Middle frontal gyrus (tissue), 1 donor: ENCODE measurements at regions not wholly inside any gene's neighbourhood (a gene's known extent, or its start where the extent isn't known, plus 50 kb on each side); places are given as distances from the start of the nearest gene placed in this dataset.

ENCODE experiments used
- DNase-seq: peaks from one replicate; pipeline ENCODE4 v3.0.0-alpha.2; 2015; ENCODE audit warnings: low spot score; ENCODE audit errors: extremely low spot score

DNA sequence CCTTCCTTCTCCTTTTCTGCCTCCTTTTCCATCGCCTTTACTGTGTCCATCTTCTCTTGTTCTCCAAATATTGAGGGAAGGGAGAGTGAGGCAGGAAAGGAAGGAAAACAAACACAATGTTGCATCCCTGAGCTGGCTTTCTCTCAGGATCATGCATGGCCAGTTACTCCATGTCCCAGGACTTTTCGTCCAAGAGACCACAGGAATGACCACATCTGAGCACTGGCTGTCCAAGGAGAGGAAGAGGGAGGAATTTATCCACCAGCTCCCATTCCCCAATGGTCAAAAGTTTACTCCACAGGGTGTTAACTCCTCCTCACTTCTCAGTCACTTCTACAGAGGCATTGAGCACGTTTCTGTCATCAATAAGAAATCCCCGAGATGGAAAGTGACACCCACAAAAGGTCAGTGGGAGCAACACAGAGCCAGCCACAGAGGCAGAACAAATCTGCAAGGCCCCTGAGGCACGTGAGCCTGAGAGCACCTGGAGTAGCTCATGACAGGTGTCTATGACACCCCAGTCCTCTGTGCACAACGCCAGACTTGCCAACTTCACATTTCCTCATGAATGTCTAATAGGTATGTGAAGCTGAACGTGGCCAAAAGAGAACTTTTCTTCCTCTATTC, 177.3 kb upstream of the NUDT4 start:
- DNase-seq: no peak

DNA sequence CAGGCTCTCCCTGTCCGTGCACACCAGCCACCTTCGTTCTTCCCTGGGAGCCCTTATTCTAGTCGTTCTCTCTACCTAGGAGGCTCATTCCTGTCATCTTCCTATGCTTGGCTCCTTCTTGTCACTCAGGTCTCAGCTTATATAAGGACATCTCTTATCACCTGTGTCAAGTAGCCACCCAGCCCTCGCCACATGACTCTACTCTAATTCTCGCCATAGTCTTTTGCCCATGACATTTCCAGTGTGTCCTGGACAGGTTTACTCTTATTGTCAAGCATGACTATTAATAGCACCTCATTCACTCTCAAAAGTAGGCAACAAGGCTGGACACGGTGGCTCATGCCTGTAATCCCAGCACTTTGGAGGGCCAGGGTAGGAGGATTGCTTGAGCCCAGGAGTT, 175.7 kb upstream of the NUDT4 start:
- no peak for DNase-seq

DNA sequence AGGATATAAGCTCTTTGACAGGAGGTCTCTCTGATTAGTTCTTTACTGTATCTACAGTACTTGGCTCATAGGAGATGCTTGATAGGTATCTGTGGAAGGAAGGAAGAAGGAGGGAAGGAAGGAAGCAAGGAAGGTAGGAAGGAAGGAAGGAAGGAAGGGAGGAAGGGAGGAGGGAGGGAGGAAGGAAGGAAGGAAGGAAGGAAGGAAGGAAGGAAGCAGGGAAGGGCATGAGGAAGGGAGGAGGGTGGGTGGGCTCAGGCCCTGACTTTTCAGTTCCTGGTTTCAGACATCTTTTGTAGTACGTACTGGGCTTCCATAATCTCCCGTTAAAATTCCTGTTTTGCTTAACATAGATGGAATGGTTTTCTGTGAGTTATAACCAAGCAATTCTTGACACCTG, 175.0 kb upstream of the NUDT4 start:
- DNase-seq: no peak

DNA sequence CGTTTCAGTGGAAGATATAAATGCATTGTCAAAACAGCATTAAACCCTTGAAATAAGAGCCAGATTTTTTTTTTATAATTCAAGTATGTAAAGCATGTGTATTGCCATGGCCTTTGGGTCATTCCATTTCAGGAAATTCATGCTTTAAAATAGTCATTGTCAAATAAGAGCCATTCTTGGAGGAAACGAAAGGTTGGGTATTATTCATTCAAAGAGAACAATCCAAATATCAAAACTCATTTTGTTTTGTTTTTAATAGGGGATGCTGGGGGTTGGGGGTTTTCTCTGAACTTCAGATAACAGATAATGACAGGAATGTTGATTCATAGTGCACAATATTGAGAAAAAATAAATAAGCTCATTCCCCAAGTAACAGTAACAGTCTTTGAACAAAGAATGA, 174.4 kb upstream of the NUDT4 start:
- DNase-seq: no peak

DNA sequence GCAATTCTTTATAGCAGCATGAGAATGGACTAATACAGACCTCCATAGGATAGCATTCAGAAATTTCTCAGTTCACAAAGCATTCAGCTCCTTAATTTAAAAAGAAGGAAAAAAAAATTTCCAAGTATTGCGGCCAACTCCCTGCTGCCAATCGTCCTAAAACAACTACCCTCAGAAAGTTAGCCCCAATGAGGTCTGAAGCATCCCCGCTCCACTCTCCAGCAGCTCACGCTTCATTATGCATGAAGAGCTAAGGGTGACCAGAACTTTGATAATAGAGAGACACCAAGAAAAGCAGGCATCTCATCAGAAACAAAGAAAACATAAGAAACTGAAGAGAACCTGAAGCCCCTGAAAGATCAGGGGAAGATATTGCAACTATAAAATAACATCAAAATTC, 172.8 kb upstream of the NUDT4 start:
- no peak for DNase-seq

DNA sequence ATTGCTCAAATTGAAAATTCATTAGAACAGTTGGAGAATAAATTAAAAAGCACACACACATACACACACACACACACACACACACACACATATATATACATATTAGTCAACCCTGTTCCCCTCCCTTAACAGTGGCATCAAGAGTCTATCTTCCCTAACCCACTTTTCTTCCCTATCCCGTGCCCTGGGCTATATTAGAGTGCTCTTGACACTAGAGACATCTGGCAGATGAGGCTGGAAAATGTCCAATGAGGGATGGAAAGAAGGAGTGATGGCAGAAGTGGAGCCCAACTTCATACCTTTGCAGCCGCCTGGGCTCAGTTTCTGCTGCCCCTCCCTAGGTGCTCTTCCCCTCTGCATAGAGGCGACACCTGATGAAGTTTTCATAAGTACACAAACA, 172.4 kb upstream of the NUDT4 start:
- no peak for DNase-seq

DNA sequence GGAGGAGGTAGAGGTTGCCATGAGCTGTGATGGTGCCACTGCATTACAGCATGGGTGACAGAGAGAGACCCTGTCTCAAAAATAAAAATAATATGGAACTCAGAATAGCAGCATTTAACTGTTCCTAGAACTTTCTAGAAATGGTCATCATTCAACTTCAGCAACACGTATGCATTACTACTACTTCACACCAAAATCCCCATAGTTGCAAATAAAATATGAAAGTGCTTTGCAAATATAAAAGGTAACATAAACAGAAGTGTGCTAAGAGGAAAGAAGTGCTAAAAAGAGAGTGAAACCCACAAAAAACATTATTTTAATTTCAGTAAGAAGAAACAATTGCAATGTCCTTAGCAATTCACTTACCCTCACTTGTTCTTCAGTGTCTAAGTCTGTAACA, 169.7 kb upstream of the NUDT4 start:
- DNase-seq: no peak

DNA sequence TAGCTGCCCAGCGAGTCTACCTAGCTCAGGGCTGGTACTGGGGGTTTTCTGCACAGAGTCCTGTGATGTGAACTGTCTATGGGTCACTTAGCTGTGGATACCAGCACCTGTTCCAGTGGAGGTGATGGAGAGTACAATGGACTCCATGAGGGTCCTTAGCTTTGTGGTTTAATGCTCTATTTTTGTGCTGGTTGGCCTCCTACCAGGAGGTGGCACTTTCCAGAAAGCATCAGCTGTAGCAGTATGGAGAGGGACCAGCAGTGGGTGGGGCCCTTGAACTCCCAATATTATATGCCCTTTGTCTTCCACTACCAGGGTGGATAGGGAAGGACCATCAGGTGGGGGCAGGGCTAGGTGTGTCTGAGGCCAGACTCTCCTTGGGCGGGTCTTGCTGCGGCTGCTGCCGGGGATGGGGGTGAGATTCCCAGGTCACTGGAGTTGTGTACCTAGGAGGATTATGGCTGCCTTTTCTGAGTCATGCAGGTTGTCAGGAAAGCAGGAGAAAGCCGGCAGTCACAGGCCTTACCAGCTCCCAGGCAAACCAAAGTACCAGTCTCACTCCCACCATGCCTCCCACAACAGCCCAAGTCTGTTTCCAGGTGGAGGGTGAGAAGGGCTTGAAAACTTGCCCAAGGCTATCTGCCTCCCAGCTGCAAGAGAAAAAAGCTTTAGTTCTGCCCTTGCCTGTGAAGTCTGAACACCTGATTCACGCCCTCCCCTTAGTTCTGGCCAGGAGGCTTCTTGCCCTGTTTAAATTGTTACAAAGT, 163.0 kb upstream of the NUDT4 start:
- DNase-seq: no peak

DNA sequence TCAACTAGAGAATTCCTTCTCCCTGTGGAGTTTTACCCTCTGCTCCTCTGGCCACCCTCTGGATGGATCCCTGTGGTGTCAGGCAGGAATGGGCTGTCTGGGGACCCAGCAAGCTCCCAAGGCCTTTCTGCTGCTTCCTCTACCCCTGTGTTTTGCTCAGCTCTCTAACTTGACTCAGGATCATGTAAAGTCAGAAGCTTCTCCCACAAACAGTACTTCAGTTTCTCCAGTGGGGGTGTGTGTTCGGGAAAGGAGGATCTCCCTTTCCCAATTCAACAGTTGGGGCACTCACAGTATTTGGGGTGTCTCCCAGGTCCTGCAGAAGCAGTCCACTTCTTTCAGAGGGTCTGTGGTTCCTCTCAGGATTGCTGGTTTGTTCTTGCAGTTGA, 162.4 kb upstream of the NUDT4 start:
- DNase-seq: no peak

DNA sequence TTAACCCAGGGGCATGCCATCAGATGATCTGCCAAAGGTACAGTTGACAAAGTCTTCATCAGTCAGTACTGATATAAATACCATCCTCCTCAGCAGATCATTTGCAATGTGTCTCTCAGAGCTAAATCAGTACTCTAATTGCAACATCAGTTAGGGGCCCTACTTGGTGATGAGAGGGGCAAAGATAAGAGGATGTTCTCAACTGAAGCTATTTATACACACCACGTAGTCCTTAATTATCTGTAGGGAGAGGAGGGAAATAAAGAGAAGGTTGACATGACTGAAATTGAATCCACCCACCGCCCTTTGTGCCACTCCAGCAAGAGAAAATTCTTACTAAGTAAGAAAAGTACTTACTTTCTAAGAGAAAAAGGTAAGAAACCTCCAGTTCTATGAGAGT, 157.8 kb upstream of the NUDT4 start:
- DNase-seq: no peak

DNA sequence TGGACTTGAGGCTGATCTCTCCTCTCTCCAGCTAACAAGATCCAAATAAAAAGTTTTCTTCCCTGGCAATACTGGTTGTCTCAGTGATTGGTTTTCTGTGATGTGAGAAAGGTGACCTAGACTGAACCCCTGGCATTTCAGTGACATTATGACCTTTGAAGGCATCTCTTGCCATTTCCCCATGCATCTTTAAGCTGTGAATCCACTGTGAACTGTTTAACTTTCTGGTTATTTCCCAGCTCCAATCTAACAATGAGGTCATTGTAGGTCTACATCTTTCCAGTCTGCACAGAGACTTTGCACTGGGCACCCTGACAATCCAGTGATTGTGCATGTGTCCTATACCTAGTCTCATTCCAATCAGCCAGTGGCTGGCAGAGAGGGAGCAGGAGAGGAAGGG, 155.9 kb upstream of the NUDT4 start:
- no peak for DNase-seq

DNA sequence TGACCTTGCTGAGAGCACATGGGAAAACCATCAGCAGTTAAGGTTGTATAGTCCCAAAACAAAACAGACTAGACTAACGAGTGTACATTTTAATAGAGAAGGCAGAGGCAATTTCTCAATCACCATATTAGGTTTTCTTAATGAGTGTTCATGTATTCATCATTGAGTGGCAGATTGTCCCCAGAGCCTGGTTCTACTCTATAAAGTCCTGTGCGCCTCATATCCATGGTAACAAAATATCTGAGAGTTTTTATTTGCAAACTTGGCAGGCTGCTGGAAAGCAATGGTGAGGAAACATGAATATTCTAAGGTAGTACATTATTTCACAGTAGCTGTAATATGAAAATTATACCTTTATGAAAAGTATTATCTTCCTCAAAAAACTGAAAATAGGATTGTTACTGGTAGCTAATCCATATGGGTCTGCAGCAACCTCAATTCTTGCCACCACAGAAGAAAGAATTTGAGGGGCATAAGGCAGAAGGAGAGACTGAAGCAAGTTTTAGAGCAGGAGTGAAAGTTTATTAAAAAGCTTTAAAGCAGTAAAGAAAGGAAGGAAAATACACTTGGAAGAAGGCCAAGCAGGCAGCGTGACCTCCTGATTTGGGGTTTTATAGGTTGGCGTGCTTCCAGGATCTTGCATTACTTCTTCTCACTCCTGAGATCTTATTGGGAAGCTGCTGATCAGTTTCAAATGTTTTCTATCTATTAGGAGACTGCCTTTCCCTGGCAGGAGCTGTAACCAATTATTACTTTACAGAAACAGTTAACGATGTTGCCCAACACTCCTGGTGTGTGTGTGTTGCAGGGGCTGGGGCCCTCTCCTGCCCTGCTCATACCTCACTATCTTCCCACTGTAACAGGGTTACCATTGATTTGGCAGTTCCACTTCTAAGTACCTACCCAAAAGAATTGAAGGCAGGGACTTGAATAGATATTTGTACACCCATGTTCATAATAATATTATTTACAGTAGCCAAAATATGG, 154.0 kb upstream of the NUDT4 start:
- DNase-seq: no peak

DNA sequence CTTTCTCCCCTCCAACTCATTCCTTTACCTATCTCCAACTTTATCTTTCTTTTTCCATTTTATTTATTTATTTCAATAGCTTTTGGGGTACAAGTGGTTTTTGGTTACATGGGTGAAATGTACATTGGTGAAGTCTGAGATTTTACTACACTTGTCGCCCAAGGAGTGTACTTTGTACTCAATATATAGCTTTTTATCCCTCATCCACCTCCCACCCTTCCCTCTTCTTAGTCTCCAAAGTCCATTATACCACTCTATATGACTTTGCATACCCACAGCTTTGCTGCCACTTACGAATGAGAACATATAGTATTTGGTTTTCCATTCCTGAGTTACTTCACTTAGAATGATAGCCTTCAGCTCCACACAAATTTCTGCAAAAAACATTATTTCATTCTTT, 152.6 kb upstream of the NUDT4 start:
- no peak for DNase-seq

DNA sequence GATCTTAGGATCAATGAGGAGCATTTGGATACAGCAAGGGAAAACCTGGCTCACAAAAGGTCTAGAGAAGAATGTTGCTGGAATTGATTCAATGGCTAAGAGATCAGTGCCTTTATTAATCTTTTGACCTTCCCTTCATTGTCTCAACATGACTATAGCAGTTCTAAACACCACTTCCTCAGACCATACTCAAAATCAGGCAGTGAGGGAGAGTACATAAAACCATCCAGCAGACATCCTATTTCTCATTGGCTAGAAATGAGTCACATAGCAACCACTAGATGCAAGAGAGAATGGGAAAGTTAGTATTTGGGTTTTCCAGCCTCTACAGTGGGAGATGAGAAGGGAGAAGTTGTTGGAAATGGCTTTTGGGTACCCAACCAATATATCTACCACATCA, 151.4 kb upstream of the NUDT4 start:
- no peak for DNase-seq

DNA sequence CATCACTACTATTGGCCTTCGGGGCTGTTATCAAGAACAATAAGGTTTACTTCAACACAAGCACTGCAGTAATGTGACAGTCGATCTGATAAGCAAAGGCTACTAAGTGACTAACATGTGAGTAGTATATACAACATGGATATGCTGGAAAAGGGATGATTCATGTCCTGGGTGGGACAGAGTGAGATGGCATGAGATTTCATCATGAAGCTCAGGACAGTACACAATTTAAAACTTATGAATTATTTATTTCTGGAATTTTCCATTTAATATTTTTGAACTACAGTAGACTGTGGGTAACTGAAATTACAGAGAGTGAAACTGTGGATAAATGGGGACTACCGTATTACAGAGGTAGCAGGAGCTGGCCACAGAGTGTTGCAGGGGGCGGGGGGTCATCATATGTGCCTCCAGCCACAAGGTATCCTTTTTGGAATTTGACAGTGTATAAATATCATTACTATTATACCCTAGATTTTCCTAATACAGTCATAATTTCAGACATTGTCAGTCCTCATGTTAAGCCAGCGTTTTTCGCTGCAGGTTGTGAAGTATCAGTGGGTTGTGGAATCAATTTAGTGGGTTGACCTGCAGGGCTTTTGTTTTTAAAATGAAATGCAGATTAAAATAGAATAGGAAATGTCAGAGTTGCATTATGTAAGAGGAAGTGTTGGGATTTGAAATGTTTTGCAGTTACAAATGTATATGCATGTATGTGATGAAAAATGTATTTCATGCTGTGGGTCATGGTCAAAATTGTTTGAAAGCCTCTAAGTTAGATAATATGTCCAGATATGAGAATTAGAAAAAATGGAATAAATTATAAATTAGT, 148.0 kb upstream of the NUDT4 start:
- no peak for DNase-seq

DNA sequence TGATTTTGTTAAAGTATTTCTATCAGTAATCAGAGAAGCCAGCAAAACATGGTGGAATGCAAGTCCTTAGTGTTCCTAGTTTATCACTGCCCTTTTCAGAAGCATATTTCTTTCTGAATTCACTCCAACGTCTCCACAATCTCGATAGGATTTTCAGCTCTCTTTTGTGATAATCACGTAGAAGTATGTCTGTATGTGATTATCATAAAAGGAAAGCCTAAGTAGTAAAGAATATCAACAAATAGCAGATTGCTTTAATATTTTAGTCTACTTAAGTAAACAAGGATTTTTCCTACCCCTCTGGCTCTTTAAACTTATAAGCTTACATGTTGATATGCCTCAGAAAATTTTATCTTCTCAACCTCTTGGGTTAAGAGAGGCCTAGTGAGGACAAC, 147.4 kb upstream of the NUDT4 start:
- no peak for DNase-seq

DNA sequence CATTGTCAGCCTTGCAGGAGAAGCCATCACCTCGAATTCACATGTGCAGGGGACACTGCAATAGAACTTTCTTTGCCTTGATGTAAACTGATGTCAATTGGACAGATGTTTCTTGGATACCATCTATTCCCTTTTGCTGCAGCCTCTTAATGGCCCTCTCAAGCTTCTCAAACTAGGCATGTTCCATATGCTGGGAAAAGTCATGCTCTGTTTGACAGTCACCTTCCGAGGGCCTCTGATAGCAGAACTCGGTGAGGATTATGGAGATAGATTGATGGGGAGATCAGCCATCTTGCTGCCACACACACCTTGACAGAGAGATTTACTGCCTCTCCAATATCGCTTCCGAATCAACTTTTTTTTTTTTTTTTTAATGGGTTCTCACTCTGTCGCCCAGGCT, 145.8 kb upstream of the NUDT4 start:
- no peak for DNase-seq

DNA sequence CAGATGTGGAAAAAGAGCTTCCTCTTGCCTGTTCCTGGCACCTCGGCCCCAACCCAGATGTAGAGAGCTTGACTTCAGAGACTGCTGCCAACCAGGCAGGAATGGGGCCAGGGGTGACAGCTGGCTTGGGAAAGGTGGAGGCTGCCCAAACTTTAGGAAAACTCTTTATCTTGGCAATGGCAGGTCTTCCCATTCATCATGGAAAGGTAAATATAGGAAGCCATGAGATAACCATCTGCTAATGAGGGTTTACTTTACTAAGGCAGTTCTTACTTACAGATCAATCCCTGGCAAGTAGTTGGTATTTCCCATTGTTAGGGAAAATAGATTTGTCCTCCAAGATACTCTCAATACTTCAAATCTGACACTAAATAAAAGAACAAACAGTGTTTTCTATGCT, 143.1 kb upstream of the NUDT4 start:
- DNase-seq: no peak

DNA sequence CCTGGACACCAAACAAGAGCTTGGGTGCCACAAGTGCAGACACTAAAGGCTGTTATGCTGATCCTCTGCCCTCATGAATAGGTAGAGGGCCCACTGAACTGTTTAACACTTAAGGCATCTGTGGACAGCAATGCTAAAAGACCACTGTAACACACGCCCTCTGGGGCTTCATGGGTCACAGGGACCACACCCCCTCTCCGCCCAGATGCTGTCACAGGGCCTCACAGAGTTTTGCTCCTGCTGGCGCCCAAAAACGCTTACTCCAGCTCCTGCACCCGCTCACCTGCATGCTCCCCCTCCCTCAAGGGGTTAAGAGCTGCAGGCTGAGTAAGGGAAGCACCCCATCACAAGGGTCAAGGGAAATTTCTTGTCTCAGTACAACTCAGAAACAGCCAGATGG, 141.8 kb upstream of the NUDT4 start:
- no peak for DNase-seq

DNA sequence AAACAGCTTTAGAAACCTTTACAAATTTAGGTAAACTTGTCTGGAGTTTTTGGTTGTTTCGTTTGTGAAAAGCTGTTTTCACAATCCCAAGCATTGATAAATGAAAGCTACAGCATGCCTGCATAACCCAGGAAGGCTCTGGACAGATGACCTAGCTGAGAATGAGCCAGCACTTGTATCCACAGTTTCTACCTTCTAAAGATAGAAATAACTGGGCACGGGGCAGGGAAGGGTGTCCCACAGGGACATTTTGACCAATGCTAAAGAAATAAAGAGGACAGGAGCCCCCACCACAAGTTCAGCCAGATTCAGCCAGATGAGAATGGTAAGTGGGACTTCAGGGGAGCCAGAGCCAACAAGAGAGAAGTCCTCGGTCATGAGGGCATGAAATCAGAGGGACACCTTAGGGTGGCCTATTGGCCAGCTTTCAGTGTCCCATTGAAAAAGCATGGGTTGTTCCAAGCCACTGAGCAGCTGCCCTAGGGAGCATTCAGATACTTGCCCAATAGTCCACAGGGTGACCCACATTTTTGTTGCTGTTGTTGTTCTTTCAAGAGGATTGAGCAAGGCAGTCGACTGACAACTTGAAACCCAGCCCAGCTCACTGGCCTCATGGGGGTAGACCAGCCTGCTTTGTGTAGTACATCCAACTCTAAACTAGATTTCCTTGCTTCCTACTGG, 140.3 kb upstream of the NUDT4 start:
- no peak for DNase-seq
